ENCODE measurements at regions not wholly inside any gene's neighbourhood (a gene's known extent, or its start where the extent isn't known, plus 50 kb on each side); places are given as distances from the start of the nearest gene placed in this dataset.

- TF ChIP-seq CEBPB (IDR thresholded peaks at IDR 0.05), result no peak
- TF ChIP-seq FOXM1 (IDR thresholded peaks at IDR 0.05; ENCODE audit: borderline replicate concordance, low read depth), result no peak
- no peak for TF ChIP-seq TAF1 (IDR thresholded peaks at IDR 0.05; ENCODE audit: low read depth)
- TF ChIP-seq EP300 (IDR thresholded peaks at IDR 0.05; ENCODE audit: borderline replicate concordance), result no peak
- TF ChIP-seq USF1 (IDR thresholded peaks at IDR 0.05), result no peak
- TF ChIP-seq EGR1 (IDR thresholded peaks at IDR 0.05), result no peak
- TF ChIP-seq NFIC (IDR thresholded peaks at IDR 0.05), result no peak
- TF ChIP-seq REST (IDR thresholded peaks at IDR 0.05; ENCODE audit: low read depth), result no peak
- no peak for TF ChIP-seq MAX (IDR thresholded peaks at IDR 0.05)
- no peak for TF ChIP-seq ZBTB7A (IDR thresholded peaks at IDR 0.05; ENCODE audit: low read depth)
- no peak for TF ChIP-seq RAD21 (IDR thresholded peaks at IDR 0.05; ENCODE audit: low read depth)
- no peak for TF ChIP-seq CREB1 (IDR thresholded peaks at IDR 0.05; ENCODE audit: low read depth)
- no peak for TF ChIP-seq TCF12 (IDR thresholded peaks at IDR 0.05; ENCODE audit: low read depth)
- TF ChIP-seq TEAD4 (IDR thresholded peaks at IDR 0.05), result no peak
- TF ChIP-seq YY1 (IDR thresholded peaks at IDR 0.05; ENCODE audit: low read depth), result no peak
Observed at GRCh38 chr11:70732881-70733196, 334.5 kb downstream of the CTTN start.

GRCh38 chr11:70733327-70734325 lies 335.3 kb downstream of the CTTN start:
- TF ChIP-seq EP300 (IDR thresholded peaks at IDR 0.05; ENCODE audit: borderline replicate concordance), result no peak
- TF ChIP-seq EGR1 (IDR thresholded peaks at IDR 0.05), result no peak
- no peak for TF ChIP-seq TAF1 (IDR thresholded peaks at IDR 0.05; ENCODE audit: low read depth)
- TF ChIP-seq ZBTB7A (IDR thresholded peaks at IDR 0.05; ENCODE audit: low read depth), result no peak
- TF ChIP-seq REST (IDR thresholded peaks at IDR 0.05; ENCODE audit: low read depth), result no peak
- no peak for TF ChIP-seq YY1 (IDR thresholded peaks at IDR 0.05; ENCODE audit: low read depth)
- no peak for TF ChIP-seq TEAD4 (IDR thresholded peaks at IDR 0.05)
- TF ChIP-seq RAD21 (IDR thresholded peaks at IDR 0.05; ENCODE audit: low read depth), result no peak
- TF ChIP-seq TCF12 (IDR thresholded peaks at IDR 0.05; ENCODE audit: low read depth), result no peak
- TF ChIP-seq CREB1 (IDR thresholded peaks at IDR 0.05; ENCODE audit: low read depth), result no peak
- no peak for TF ChIP-seq NFIC (IDR thresholded peaks at IDR 0.05)
- no peak for TF ChIP-seq USF1 (IDR thresholded peaks at IDR 0.05)
- no peak for TF ChIP-seq CEBPB (IDR thresholded peaks at IDR 0.05)

GRCh38 chr11:70734379-70734778 lies 336.1 kb downstream of the CTTN start:
- no peak for TF ChIP-seq EGR1 (IDR thresholded peaks at IDR 0.05)

- no peak for TF ChIP-seq EP300 (IDR thresholded peaks at IDR 0.05; ENCODE audit: borderline replicate concordance)
- TF ChIP-seq CREB1 (IDR thresholded peaks at IDR 0.05; ENCODE audit: low read depth), result no peak
- TF ChIP-seq NFIC (IDR thresholded peaks at IDR 0.05), result no peak
- TF ChIP-seq RAD21 (IDR thresholded peaks at IDR 0.05; ENCODE audit: low read depth), result no peak
- TF ChIP-seq CEBPB (IDR thresholded peaks at IDR 0.05), result no peak
- TF ChIP-seq TEAD4 (IDR thresholded peaks at IDR 0.05), result no peak
Observed at GRCh38 chr11:70734911-70735310, 336.6 kb downstream of the CTTN start.

- no peak for TF ChIP-seq TCF12 (IDR thresholded peaks at IDR 0.05; ENCODE audit: low read depth)
- no peak for TF ChIP-seq RAD21 (IDR thresholded peaks at IDR 0.05; ENCODE audit: low read depth)
- no peak for TF ChIP-seq MAX (IDR thresholded peaks at IDR 0.05)
- TF ChIP-seq NFIC (IDR thresholded peaks at IDR 0.05), result no peak
- TF ChIP-seq EGR1 (IDR thresholded peaks at IDR 0.05), result no peak
- TF ChIP-seq ZBTB7A (IDR thresholded peaks at IDR 0.05; ENCODE audit: low read depth), result no peak
- no peak for TF ChIP-seq CEBPB (IDR thresholded peaks at IDR 0.05)
- TF ChIP-seq USF1 (IDR thresholded peaks at IDR 0.05), result no peak
- TF ChIP-seq FOXM1 (IDR thresholded peaks at IDR 0.05; ENCODE audit: borderline replicate concordance, low read depth), result no peak
- TF ChIP-seq REST (IDR thresholded peaks at IDR 0.05; ENCODE audit: low read depth), result no peak
- TF ChIP-seq EP300 (IDR thresholded peaks at IDR 0.05; ENCODE audit: borderline replicate concordance), result no peak
- no peak for TF ChIP-seq TAF1 (IDR thresholded peaks at IDR 0.05; ENCODE audit: low read depth)
Observed at GRCh38 chr11:70735976-70736375, 337.6 kb downstream of the CTTN start.
